SU-DHL-6 (cell line): ENCODE measurements at regions not wholly inside any gene's neighbourhood (a gene's known extent, or its start where the extent isn't known, plus 50 kb on each side); places are given as distances from the start of the nearest gene placed in this dataset.

Experiments used
- H2AFZ ChIP-seq: fragments of 200-600 bp; sonication (generic); 2 replicates; pipeline ENCODE4 v1.6.1; 2014; ENCODE audit warnings: low read depth, mild to moderate bottlenecking, moderate library complexity, mixed read lengths, antibody characterized with exemption, low read length; ENCODE audit not compliant: severe bottlenecking
- H3F3A ChIP-seq: fragments of 200-600 bp; shearing (Covaris generic); 2 replicates; pipeline ENCODE4 v1.6.0; 2016; ENCODE audit warnings: antibody characterized with exemption, mild to moderate bottlenecking; ENCODE audit not compliant: insufficient read depth
- H3K27ac ChIP-seq: fragments of 200-600 bp; sonication (generic); 2 replicates; pipeline ENCODE4 v1.5.1; 2016; ENCODE audit warnings: low read depth, mild to moderate bottlenecking, low read length, moderate library complexity, mixed read lengths
- H3K27me3 ChIP-seq: fragments of 200-600 bp; sonication (generic), shearing (Covaris generic); 2 replicates; pipeline ENCODE4 v1.6.0; 2014; ENCODE audit warnings: mild to moderate bottlenecking, low read length
- H3K36me3 ChIP-seq: fragments of 200-600 bp; sonication (generic); 2 replicates; pipeline ENCODE4 v1.6.1; 2014; ENCODE audit warnings: mild to moderate bottlenecking, low read length, mixed read lengths
- H3K4me2 ChIP-seq: fragments of 300-600, 200-600 bp; shearing (Covaris generic), sonication (generic); 2 replicates; pipeline ENCODE4 v1.6.0; 2014; ENCODE audit warnings: low read length, low read depth, mild to moderate bottlenecking; ENCODE audit not compliant: poor library complexity, severe bottlenecking
- H3K4me3 ChIP-seq: fragments of 200-600 bp; sonication (generic); 2 replicates; pipeline ENCODE4 v1.5.1; 2014; ENCODE audit warnings: antibody characterized with exemption, low read length, mild to moderate bottlenecking, mixed read lengths; ENCODE audit not compliant: insufficient read depth, poor library complexity, severe bottlenecking
- H3K79me2 ChIP-seq: fragments of 200-600 bp; sonication (generic); 2 replicates; pipeline ENCODE4 v1.6.1; 2014; ENCODE audit warnings: mild to moderate bottlenecking, low read length, moderate library complexity; ENCODE audit not compliant: insufficient read depth
- H3K9ac ChIP-seq: fragments of 200-600 bp; sonication (generic); 2 replicates; pipeline ENCODE4 v1.7.0; 2014; ENCODE audit warnings: mild to moderate bottlenecking, low read length
- H3K9me2 ChIP-seq: fragments of 200-600 bp; sonication (generic); replicated peaks from 2 replicates; pipeline ENCODE4 v1.6.1; 2014; ENCODE audit warnings: low read length; ENCODE audit not compliant: insufficient read depth
- H3K9me3 ChIP-seq: fragments of 200-600 bp; sonication (generic); 2 replicates; pipeline ENCODE4 v1.6.1; 2014; ENCODE audit warnings: low read length, mixed read lengths; ENCODE audit not compliant: insufficient read depth
- H4K20me1 ChIP-seq: fragments of 200-600 bp; sonication (generic); 2 replicates; pipeline ENCODE4 v1.6.1; 2014; ENCODE audit warnings: low read depth, mild to moderate bottlenecking, antibody characterized with exemption, low read length, moderate library complexity, mixed read lengths
- EZH2phosphoT487 ChIP-seq: fragments of 200-600 bp; sonication (generic), shearing (Covaris generic); conservative IDR thresholded peaks from 2 replicates; pipeline ENCODE4 v1.6.1; 2018; ENCODE audit warnings: mild to moderate bottlenecking, antibody characterized with exemption, low read length, moderate library complexity, mixed read lengths
- TF ChIP-seq, protein P1 (sequence below): fragments of 200-600 bp; sonication (generic); IDR thresholded peaks from one replicate; pipeline ENCODE4 v1.5.1; 2017; ENCODE audit warnings: antibody characterized with exemption, mild to moderate bottlenecking, low read length, moderate library complexity; ENCODE audit not compliant: insufficient read depth, poor library complexity, severe bottlenecking

GRCh38 chr7:89495704-89496103 lies 658.6 kb upstream of the STEAP1 start:
- no peak overlapping the region for H3K9ac ChIP-seq
- no peaks in the 10 kb centered on the region for H4K20me1 ChIP-seq
- H3K9me2 ChIP-seq: no peaks in the 10 kb centered on the region
- no peaks in the 10 kb centered on the region for H3K79me2 ChIP-seq
- H3K27me3 ChIP-seq: no peaks in the 10 kb centered on the region
- no peak overlapping the region for H3K27ac ChIP-seq
- no peaks in the 10 kb centered on the region for H3F3A ChIP-seq
- no peaks in the 10 kb centered on the region for H3K9me3 ChIP-seq
- H3K4me3 ChIP-seq: no peak overlapping the region
- no peaks in the 10 kb centered on the region for H3K36me3 ChIP-seq
- H3K4me2 ChIP-seq: no peak overlapping the region
- TF ChIP-seq, protein P1, sequence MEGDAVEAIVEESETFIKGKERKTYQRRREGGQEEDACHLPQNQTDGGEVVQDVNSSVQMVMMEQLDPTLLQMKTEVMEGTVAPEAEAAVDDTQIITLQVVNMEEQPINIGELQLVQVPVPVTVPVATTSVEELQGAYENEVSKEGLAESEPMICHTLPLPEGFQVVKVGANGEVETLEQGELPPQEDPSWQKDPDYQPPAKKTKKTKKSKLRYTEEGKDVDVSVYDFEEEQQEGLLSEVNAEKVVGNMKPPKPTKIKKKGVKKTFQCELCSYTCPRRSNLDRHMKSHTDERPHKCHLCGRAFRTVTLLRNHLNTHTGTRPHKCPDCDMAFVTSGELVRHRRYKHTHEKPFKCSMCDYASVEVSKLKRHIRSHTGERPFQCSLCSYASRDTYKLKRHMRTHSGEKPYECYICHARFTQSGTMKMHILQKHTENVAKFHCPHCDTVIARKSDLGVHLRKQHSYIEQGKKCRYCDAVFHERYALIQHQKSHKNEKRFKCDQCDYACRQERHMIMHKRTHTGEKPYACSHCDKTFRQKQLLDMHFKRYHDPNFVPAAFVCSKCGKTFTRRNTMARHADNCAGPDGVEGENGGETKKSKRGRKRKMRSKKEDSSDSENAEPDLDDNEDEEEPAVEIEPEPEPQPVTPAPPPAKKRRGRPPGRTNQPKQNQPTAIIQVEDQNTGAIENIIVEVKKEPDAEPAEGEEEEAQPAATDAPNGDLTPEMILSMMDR: no peak
- TF ChIP-seq EZH2phosphoT487: no peak
- no peak overlapping the region for H2AFZ ChIP-seq

GRCh38 chr7:89500084-89500483 lies 654.2 kb upstream of the STEAP1 start:
- TF ChIP-seq EZH2phosphoT487: no peak
- TF ChIP-seq, protein P1: no peak
- Histone ChIP-seq H3K27me3 (no peaks in the 10 kb centered on the region), H3K4me3 (no peak overlapping the region), H3K9ac (no peak overlapping the region), H3F3A (no peaks in the 10 kb centered on the region), H3K4me2 (no peak overlapping the region), H2AFZ (no peak overlapping the region), H4K20me1 (no peaks in the 10 kb centered on the region), H3K9me3 (no peaks in the 10 kb centered on the region), H3K79me2 (no peaks in the 10 kb centered on the region), H3K9me2 (no peaks in the 10 kb centered on the region), H3K36me3 (no peaks in the 10 kb centered on the region), H3K27ac (no peak overlapping the region)

- Histone ChIP-seq H3K4me2 (no peak overlapping the region), H3F3A (no peaks in the 10 kb centered on the region), H3K79me2 (no peaks in the 10 kb centered on the region), H3K9ac (no peak overlapping the region), H3K9me3 (no peaks in the 10 kb centered on the region), H3K27me3 (no peaks in the 10 kb centered on the region), H4K20me1 (no peaks in the 10 kb centered on the region), H3K36me3 (no peaks in the 10 kb centered on the region), H3K4me3 (no peak overlapping the region), H2AFZ (peak overlapping the region; percentile 28), H3K27ac (no peak overlapping the region), H3K9me2 (no peaks in the 10 kb centered on the region)
- TF ChIP-seq, protein P1: no peak
- no peak for TF ChIP-seq EZH2phosphoT487
Measured at GRCh38 chr7:89503281-89503680, 651.0 kb upstream of the STEAP1 start.

DNA sequence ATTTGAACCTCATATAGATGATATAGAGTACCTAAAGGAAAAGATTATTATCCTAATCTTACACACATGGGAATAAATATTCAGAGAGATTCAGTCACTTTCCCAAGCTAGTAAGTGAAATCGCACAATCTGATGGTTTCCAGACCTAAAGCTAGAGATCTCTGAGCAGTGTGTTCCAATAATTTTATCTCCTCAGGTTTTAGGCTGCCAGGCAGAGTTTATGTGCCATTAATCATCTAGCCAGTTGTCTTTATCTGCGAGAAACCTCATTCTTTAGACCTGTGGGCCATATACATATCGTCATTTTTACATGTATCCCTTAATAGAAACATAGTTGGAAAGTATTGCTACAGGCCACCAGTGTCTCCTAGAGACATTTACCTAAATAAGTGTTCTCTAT lies 647.2 kb upstream of the STEAP1 start:
- Histone ChIP-seq H2AFZ (no peak overlapping the region), H3K9ac (no peak overlapping the region), H3F3A (no peaks in the 10 kb centered on the region), H3K9me3 (no peaks in the 10 kb centered on the region), H3K27ac (no peak overlapping the region), H3K79me2 (no peaks in the 10 kb centered on the region), H3K4me2 (no peak overlapping the region), H3K4me3 (no peak overlapping the region), H3K36me3 (no peaks in the 10 kb centered on the region), H3K27me3 (no peaks in the 10 kb centered on the region), H4K20me1 (no peaks in the 10 kb centered on the region), H3K9me2 (no peaks in the 10 kb centered on the region; the same call in 1 of the 2 replicates)
- no peak for TF ChIP-seq EZH2phosphoT487
- TF ChIP-seq, protein P1: no peak
